SIG-M5 (cell line): ENCODE measurements at regions not wholly inside any gene's neighbourhood (a gene's known extent, or its start where the extent isn't known, plus 50 kb on each side); places are given as distances from the start of the nearest gene placed in this dataset.
"Not testable (repeated sequence)": the region's sequence is repeated elsewhere in the genome, so short reads cannot be mapped to it uniquely, and the experiment has no call there.

Experiments
- DNase-seq: peaks from one replicate; lab custom pipeline; 2025; lab: John Stamatoyannopoulos, UW

DNA sequence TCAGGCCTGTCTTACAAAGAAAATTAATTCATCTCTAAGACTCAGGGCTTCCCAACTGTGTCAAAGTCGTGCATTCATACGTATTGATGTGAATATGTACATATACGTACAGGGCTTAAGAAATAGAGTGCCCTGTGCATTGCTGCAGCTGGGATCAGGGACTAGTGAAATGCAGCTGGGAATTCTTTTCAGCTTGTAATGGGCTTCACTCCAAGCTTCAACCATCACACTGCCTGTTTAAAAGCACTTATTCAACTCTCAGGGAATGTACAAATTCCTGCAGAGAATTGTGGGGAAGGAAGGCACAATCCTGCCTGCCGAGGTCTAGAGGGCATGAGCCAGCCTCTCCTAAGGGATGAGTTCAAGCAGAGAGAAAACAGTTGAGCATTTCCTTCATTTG, 59.6 kb upstream of the MAN2A1 start:
- no peak for DNase-seq

DNA sequence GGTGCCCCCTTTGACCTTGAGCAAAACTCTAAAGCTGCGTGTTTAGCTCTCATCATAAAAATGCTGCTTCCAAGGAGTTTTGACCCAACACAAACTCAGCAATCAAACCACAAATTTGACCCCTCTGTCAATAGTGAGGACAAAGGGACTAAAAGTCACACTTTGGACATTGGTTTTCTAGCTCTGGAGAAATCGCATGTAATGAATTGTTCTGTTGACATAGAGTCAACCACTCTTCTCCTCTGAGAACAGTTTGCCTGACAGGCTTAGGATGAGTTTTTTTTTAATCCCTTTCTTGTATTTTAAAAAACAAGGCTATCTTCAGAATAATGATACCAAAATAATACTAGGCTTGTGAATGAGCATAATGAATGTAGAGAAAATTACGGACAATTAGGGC, 61.1 kb upstream of the MAN2A1 start:
- DNase-seq: no peak

DNA sequence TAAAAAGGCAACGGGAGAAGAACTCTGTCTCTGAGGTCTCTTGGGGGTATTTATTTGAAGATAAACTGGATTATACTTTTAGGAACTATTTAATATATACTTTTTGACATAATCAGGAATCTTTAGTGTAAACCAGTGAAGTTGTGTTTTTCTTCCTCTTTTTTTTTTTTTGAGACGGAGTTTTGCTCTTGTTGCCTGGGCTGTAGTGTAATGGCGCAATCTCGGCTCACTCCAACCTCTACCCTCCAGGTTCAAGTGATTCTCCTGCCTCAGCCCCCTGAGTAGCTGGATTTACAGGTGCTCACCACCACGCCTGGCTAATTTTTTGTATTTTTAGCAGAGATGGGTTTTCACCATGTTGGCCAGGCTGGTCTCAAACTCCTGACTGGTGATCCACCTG, 68.5 kb upstream of the MAN2A1 start:
- DNase-seq: not testable (repeated sequence)

DNA sequence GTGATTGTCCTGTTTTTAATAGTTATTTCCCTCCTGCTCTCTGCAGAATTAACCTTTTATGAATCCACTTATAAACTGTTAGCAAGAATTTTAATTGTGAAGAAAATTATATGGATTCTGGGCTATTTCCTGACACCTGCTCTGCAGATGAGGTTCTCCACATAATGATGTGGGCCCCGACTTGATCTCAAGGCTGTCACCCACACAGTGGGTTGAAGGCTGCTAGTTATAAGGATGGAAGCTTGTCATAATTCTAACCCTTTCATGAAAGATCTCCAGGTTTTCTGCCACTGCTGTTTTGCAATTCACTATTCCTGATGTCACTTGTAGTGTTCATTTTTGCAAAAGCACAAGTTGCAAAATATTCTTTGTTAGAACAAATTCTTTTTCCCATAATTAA, 69.1 kb upstream of the MAN2A1 start:
- no peak for DNase-seq

DNA sequence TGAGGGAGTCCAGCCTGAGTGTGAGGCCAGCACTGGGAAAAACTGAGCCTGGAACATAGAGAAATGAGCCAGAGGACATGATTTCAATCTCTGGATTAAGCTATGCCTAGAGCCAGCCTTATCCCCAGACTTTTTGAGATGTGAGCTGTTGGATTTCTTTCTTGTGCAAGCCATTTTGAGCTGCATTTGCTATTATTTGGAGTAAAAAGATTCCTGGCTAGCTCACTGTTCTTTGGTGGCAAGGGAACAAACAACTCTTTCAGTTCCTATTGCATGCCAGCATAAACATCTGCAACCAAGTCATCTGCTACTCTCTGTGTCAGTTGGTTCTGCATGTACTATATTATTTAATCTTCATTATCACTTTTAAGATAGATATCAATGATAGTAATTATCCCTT, 70.1 kb upstream of the MAN2A1 start:
- DNase-seq: no peak

DNA sequence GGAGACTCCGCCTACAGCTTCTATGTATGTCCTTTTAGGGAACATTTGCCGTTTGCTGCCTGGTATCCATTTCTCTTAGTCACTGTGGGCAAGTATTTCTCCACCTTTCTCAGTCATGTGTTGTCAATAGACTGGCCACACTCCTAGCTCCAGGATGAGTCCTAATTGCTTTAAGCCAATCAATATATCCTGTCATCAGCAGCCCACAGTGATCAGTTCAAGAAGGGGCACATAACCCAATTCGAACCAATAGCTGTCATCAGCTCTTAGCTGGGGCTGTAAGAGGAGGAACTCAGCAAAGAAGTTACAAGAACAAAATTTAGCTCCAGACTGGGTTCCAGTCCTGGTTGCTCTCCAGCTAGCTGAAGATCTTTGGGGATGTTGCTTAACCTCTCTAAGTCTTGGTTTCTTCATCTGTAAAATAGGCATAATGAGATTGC, 70.7 kb upstream of the MAN2A1 start:
- DNase-seq: no peak

DNA sequence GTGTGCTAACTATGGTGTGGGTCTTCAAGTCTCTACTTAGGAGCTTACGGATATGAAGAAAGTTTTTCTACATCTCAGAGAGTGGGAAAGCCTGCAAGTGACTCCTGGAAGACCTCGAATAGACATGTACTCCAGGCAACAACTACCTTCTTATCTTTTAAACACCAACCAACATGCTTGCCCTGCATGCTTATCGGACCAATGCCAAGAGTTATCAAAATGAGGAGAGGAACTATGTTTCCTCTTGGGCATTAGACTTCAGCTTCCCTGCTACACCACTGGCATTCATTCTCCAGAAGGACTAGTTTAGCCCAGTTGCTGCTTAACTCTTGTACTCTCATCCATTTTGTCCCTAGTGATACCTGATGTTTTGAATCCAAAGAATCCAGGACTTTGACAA, 74.7 kb upstream of the MAN2A1 start:
- no peak for DNase-seq

DNA sequence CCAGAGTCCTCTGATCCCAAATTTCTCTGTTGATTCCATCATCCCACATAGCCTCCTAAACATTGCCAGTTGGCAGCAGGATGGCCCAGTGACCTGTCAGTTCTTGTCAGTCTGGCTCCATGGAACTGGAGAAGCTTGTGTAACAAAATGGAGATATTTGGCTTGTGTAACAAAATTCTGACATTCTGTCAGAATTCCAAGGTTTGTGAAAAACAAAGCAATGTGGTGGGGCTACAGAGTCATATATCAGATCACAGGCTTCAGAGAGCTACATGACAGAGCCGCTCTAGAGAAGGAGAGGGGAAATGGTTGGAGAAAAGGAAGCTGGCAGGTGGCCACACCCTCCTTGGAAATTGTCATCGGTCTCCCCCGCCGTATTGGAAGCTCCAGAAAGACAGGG, 75.4 kb upstream of the MAN2A1 start:
- no peak for DNase-seq

DNA sequence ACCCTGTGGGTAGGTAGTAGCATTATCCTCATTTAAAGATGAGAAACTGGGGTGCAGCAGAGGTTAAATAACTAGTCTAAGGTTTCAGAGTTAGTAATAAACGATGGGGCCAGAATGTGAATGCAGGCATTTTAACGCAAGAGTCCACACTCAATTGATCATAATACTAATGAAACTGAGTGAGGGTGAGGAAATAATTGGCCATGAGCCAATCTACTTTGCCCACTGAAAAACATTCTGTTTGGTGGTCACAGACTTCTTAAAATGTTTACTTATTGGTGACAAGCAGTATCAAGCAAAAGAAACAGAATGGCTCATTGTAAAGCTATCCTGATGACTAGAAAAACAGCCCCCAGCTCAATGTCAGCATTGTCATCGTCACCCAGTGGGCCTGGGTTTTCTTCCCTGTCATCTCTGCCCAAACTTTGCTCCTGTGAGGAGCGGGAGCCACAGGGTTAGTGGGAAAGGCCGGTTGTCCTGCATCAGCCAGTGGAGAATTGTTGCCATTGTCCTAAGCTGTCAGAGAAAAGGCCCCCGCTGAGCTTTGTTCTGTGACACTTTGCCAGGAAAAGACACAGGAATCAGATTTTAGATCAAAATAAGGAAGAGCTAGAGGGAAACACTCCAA, 77.3 kb upstream of the MAN2A1 start:
- no peak for DNase-seq

DNA sequence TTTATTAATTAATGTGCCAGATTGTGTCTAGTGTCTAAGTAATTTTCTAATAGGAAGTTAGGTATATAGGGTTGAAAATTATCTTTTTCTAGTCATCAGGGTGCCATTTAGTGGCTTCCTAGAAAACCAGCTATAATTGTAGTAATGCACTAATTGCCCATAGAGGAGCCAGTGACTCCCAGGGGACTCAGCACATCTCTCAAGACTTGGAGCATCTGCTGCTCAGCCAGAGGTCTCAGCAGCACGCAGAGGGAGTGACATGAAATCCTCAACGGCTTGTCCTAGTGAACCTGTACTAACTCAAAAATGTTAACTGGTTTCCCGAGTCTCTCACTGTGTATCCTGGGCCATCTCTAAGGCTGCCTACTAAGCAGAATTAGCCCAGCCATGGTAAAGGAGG, 78.2 kb upstream of the MAN2A1 start:
- DNase-seq: no peak

DNA sequence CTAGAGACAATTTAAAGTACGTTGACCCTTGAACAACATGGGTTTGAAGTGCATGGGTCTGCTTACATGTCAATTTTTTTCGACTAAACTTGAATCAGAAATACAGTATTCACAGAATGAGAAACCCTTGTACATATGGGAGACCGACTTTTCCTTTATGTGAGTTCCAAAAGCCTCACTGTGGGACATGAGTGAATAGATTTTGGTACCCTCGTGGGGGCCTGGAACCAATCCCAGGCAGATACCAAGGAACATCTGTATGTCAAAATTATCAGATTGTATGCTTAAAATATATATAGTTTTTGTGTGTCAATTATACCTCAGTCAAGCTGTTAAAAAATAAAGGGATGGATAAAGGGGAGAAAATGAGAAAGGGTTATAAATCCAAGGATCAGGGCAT, 78.7 kb upstream of the MAN2A1 start:
- no peak for DNase-seq

DNA sequence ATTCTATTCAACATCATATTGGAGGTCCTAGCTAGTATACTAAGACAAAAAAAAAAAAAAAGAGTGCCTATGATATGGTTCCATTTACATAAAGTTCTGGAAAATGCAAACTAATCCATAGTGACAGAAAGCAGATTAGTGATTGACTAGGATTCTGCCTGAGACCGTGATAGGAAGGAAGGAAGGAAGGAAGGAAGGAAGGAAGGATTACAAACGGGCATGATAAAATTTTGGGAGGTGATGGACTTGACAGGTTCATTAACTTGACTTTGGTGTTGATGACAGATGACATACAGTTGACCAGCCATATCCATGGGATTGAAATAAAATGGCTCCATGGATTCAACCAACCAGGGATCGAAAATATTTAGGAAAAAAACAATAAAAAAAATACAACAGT, 79.1 kb upstream of the MAN2A1 start:
- DNase-seq: no peak

DNA sequence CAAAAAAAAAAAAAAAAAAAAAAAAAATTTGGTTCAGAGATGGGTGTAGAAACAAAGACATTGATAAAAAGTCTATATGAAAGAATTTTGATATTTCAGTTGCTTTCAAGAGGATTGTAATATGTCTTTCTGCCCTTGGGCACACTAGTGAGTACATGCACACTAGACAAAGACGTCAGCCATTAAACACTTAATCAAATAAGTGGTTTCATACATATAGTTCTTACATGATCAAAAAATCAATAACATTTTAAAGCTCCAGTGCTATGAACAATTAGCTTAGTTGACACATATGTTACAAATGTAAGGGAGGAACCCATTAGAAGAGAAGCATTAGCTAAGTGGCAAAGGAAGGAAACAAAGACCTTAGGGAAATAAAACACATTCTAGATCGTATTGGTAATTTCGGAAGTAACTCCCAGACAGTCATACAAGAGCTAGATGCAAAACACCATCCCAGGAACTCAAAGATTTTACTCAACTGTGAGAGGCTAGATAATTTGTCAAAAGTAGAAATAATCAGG, 84.5 kb upstream of the MAN2A1 start:
- no peak for DNase-seq

DNA sequence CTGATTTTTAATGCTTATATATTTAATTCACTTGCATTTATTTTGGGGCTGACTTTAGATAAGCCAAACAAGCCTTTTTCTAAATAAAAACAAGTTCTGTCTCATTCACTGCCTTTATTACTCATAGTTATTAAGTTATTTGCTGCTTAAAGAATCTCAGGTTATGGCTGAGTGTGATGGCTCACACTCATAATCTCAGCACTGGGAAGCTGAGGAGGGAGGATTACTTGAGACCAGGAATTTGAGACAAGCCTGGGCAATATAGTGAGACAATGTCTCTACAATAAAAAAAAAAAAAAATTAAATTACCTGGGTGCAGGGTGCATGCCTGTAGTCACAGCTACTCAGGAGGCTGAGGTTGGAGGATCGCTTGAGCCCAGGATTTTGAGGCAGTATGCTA, 85.0 kb upstream of the MAN2A1 start:
- DNase-seq: no peak

DNA sequence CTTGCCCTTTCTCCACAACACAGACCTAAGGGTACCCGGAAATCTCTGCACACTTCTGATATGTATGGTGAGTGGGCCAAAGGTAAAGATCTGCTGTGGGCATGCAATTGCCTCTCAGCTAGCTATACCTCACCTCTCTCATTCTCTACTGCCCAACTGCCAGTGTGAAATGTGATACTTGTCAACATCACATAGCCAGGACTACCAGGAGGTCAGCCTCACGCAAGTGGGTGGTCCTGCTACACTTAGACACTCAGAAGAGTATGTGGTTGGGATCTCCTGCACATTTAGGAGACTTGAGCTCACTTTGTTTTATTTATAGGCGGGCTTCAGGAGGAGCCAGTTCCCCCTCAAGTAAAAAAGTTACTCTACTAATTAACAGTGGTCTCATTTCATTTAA, 88.0 kb upstream of the MAN2A1 start:
- DNase-seq: no peak

DNA sequence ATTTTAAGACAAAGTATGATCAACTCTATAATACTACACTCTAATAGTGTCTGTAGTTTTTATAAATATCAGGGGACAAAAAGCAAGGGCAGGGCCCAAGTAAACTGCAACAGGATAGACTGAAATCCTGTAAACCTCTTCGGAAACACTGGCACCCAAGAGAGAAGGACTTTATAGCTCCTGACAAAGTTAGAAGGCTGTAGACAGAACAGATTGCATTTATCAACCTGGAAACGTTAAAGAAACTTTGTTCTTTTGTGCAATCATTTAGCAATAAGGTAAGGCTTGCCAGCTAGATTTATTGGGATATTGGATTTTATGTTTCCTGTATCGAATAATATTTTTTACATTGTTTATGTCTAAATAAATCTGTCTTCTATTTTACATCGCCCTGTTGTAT, 91.8 kb upstream of the MAN2A1 start:
- no peak for DNase-seq

DNA sequence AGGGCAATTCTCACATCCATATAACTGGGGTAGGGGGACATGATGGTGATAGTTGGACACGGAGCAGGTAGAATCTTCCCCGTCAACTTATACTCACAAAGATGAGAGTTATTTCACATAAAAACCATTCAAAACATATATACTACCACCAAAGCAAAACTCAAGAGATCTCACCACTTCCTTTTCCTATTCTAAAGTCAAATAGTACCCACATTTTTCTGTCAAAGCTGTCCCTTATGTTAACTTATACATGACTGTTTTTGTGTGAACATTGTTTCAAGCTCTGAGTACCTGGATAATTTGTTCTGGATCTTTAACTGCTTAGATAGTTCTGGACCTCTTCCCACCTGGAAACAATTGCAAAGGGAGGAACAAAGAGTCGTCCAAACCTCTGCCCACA, 95.5 kb upstream of the MAN2A1 start:
- no peak for DNase-seq

DNA sequence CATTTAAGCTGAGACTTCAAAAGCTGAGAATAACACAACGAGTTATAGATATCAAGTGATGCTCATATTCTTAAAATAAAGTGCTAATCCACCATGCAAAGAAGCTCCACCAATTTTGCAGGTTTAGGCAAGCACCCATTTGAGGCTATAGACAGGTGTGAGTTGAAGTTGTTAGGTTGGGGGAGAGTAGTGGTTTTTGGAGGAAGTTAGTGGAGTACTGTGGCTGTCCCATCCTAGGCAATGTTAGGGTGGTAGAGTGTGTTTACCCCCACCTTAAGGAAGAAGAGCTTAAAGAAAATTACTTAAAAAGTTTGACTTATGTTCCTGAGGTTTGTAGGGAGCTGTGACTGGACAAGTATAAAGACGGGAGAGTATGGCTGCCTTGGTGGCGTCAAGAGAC, 98.9 kb upstream of the MAN2A1 start:
- DNase-seq: no peak

DNA sequence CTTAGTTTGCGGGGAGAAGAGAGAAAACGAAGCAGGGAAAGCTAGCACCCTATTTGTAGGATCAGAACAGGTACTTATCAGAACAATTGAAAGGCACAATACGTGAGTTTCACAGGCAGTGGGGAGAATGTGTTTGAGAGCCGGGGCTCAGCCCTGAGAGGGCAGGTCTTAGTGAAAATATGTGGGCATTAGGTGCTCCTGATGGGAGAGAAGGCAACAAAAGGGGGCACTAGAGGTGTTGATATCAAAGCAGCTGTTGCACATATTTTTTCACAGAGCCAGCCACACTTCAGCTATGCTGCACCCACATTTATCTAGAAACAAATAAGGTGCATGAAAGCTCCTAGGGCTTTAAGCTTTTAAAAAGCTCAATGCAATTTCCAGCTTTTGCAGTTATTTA, 99.7 kb upstream of the MAN2A1 start:
- no peak for DNase-seq

DNA sequence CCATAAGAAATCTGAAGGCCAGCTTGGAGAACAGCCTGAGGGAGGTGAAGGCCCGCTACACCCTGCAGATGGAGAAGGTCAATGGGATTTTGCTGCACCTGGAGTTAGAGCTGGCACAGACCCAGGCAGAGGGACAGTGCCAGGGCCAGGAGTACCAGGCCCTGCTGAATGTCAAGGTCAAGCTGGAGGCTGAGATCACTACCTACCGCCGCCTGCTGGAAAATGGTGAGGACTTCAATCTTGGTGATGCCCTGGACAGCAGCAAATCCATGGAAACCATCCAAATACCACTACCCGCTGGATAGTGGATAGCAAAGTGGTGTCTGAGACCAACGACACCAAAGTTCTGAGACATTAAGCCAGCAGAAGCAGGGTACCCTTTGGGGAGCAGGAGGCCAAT, 100.5 kb upstream of the MAN2A1 start:
- DNase-seq: no peak

DNA sequence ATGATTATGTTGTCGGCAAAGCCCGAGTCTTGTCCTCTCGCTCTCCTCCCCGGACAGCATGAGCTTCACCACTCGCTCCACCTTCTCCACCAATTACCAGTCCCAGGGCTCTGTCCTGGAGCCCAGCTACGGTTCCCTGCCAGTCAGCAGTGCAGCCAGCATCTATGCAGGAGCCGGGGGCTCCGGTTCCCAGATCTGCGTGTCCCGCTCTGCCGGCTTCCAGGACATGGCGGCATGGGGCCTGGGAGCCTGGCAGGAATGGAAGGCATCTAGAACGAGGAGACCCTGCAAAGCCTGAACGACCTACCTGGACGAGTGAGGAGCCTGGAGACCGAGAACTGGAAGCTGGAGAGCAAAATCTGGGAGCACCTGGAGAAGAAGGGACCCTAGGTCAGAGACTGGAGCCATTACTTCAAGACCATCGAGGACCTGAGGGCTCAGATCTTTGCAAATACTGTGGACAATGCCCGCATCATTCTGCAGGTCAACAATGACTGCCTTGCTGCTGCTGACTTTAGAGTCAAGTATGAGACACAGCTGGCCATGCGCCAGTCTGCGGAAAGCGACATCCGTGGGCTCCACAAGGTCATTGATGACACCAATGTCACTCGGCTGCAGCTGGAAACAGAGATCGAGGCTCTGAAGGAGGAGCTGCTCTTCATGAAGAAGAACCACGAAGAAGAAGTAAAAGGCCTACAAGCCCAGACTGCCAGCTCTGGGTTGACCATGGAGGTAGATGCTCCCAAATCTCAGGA, 101.3 kb upstream of the MAN2A1 start:
- no peak for DNase-seq

DNA sequence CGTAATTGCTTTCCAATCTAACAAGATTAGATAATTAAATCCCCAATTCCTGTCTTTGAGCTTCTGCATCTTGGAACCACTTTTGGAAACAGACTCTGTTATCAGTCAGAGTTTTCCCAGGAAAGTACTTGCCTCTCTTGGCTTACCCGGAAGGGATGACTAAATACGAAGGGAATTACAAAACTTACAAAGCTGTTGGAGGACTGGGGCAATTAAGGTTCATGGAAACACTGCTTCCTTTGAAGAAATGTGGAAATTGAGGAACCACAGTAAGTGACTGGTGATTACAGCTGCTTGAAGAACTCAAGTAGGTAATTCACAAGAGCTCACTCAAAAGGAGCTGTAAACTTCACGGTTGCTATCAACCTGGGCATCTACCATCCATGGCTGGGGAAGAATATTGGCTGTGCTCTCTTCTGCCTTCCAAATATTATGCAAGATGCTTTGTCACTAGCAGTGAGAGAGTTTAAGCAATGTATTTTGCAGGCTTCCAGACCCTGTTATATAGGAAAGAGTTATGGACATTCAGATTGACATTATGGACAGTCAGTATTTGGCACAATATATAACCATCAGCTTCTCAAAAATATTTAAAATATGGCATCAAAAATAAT, 104.6 kb upstream of the MAN2A1 start:
- DNase-seq: no peak

DNA sequence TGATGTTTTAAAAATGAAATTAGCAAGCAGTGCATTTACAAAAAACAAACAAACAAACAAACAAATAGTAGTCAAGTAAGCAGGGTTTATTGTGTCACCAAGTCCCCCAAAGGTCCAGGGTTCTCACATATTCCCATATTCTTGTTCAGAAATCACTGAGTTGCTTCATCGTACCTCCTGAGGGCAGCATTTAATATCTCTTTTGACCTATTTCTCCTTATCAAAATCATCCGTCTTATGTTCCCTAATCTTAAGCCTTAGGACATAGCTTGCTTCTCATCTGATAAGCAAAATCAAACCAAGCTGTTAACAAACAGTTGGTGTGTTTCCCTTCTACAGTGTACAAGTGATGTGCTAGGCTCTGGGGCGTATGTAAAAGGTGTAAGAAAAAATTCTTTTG, 109.5 kb upstream of the MAN2A1 start:
- no peak for DNase-seq
